Gastroesophageal sphincter (tissue), 4 donors: ENCODE measurements at regions not wholly inside any gene's neighbourhood (a gene's known extent, or its start where the extent isn't known, plus 50 kb on each side); places are given as distances from the start of the nearest gene placed in this dataset.

ENCODE experiments used
- ATAC-seq: fragments of 150-250 bp; one replicate; pipeline ENCODE4 v1.9.1; 2016; ENCODE audit warnings: mild to moderate bottlenecking, moderate library complexity
- H3K27ac ChIP-seq, 4 donors: fragments of 200-600 bp; sonication (generic) in 3 of 4; 1 replicate in 3 of 4; 2 replicates in 1 of 4; pipeline ENCODE4 v1.5.1; 2016 to 2019
- H3K27me3 ChIP-seq: fragments of 200-600 bp; sonication (generic); one replicate; pipeline ENCODE4 v1.5.1; 2019
- H3K36me3 ChIP-seq, 2 donors: fragments of 200-600 bp; sonication (generic); one replicate each; pipeline ENCODE4 v1.5.1; 2019; ENCODE audit warnings: control low read depth in 1 of 2
- H3K4me1 ChIP-seq, 3 donors: fragments of 200-600 bp; sonication (generic); 1 replicate in 2 of 3; 2 replicates in 1 of 3; pipeline ENCODE4 v1.5.1; 2016 to 2019; ENCODE audit warnings: control low read depth in 2 of 3
- H3K4me3 ChIP-seq, 2 donors: fragments of 200-600 bp; sonication (generic); one replicate each; pipeline ENCODE4 v1.5.1; 2019; ENCODE audit warnings: mild to moderate bottlenecking in 1 of 2, moderate library complexity in 1 of 2
- H3K9me3 ChIP-seq, 3 donors: fragments of 200-600 bp; sonication (generic); one replicate each; pipeline ENCODE4 v1.5.1; 2017 to 2019; ENCODE audit warnings: control low read depth in 2 of 3
- CTCF ChIP-seq, 4 experiments: fragments of 200-600 bp in 2 of 4; fragments of 450-650 bp in 2 of 4; sonication (generic) in 1 of 4; IDR thresholded peaks; one replicate each; pipeline ENCODE4 v1.5.1; 2017 to 2019; ENCODE audit warnings: antibody characterized with exemption in 4 of 4, mild to moderate bottlenecking in 2 of 4, moderate library complexity in 2 of 4
- EP300 ChIP-seq: sonication (generic); formaldehyde crosslinking; IDR thresholded peaks from one replicate; pipeline ENCODE4 v1.6.1; 2017; ENCODE audit warnings: antibody characterized with exemption, mild to moderate bottlenecking
- POLR2A ChIP-seq, 2 donors: fragments of 450-650 bp; IDR thresholded peaks; one replicate each; pipeline ENCODE4 v1.6.1; 2017; ENCODE audit warnings: antibody characterized with exemption in 2 of 2, mild to moderate bottlenecking in 2 of 2, moderate library complexity in 1 of 2
- POLR2AphosphoS5 ChIP-seq: sonication (generic); formaldehyde crosslinking; IDR thresholded peaks from one replicate; pipeline ENCODE4 v1.6.1; 2017; ENCODE audit warnings: antibody characterized with exemption
- WGBS, 2 donors: methylation state at CpG; one replicate each; pipeline ENCODE4 v1.1.5; 2018; ENCODE audit warnings: low coverage in 1 of 2; 5-methylcytosine and 5-hydroxymethylcytosine counted together

- WGBS, 2 donors, result 40 to 72% methylated on average over 8 to 9 of the region's 9 CpGs
- Histone ChIP-seq H3K27ac (peak overlapping the region in 1 of 4 donors; percentile 6), H3K27me3 (no peaks in the 10 kb centered on the region), H3K9me3 (no peaks in the 10 kb centered on the region), H3K36me3 (no peaks in the 10 kb centered on the region), H3K4me3 (peak overlapping the region in 1 of 2 donors; percentile 65), H3K4me1 (peaks cover 0 to 8% (median 0%) of the 10 kb centered on the region in 3 donors)
- TF ChIP-seq EP300, result no peak
- no peak for TF ChIP-seq CTCF (IDR thresholded peaks at IDR 0.05)
- no peak for TF ChIP-seq POLR2A (IDR thresholded peaks at IDR 0.05)
- no peak for TF ChIP-seq POLR2AphosphoS5
- no peak for ATAC-seq
Measured at GRCh38 chrX:13936521-13937225, 93.0 kb downstream of the GEMIN8 start.

- Histone ChIP-seq H3K27me3 (no peaks in the 10 kb centered on the region), H3K4me1 (peaks cover 0 to 8% (median 0%) of the 10 kb centered on the region in 3 donors), H3K36me3 (no peaks in the 10 kb centered on the region), H3K4me3 (no peak overlapping the region), H3K27ac (no peak overlapping the region), H3K9me3 (no peaks in the 10 kb centered on the region)
- ATAC-seq, result no peak
- TF ChIP-seq EP300 (no peak), CTCF (IDR thresholded peaks at IDR 0.05) (no peak), POLR2A (IDR thresholded peaks at IDR 0.05) (no peak), POLR2AphosphoS5 (no peak)
- 33 to 76% methylated on average over 1 to 2 of the region's 2 CpGs for WGBS, 2 donors
Measured at GRCh38 chrX:13934731-13935130, 95.0 kb downstream of the GEMIN8 start.

GRCh38 chrX:13933851-13934250 lies 95.8 kb downstream of the GEMIN8 start:
- Histone ChIP-seq H3K27me3 (no peaks in the 10 kb centered on the region), H3K36me3 (no peaks in the 10 kb centered on the region), H3K27ac (no peak overlapping the region), H3K4me1 (peaks cover 0 to 8% (median 0%) of the 10 kb centered on the region in 3 donors), H3K9me3 (no peaks in the 10 kb centered on the region), H3K4me3 (no peak overlapping the region)
- TF ChIP-seq POLR2AphosphoS5 (no peak), CTCF (IDR thresholded peaks at IDR 0.05) (no peak), EP300 (no peak), POLR2A (IDR thresholded peaks at IDR 0.05) (no peak)
- WGBS, 2 donors, result 45 to 55% methylated on average over 7 of the region's 7 CpGs
- ATAC-seq, result no peak

- H3K4me1 ChIP-seq, result peaks cover 0 to 3% (median 0%) of the 10 kb centered on the region in 3 donors
- ATAC-seq, result no peak
- H3K4me3 ChIP-seq, result no peak overlapping the region
- 75 to 84% methylated on average over 3 of the region's 3 CpGs for WGBS, 2 donors
- H3K9me3 ChIP-seq, result no peaks in the 10 kb centered on the region
- H3K36me3 ChIP-seq, result no peaks in the 10 kb centered on the region
- no peaks in the 10 kb centered on the region for H3K27me3 ChIP-seq
- TF ChIP-seq POLR2AphosphoS5 (no peak), EP300 (no peak)
- H3K27ac ChIP-seq, result no peak overlapping the region
Measured at GRCh38 chrX:13933352-13933751, 96.3 kb downstream of the GEMIN8 start.

- no peak for ATAC-seq
- Histone ChIP-seq H3K27ac (no peak overlapping the region), H3K27me3 (no peaks in the 10 kb centered on the region), H3K4me3 (no peak overlapping the region), H3K36me3 (no peaks in the 10 kb centered on the region), H3K4me1 (no peaks in the 10 kb centered on the region), H3K9me3 (no peaks in the 10 kb centered on the region)
- TF ChIP-seq CTCF (IDR thresholded peaks at IDR 0.05), result no peak
- no peak for TF ChIP-seq EP300
- TF ChIP-seq POLR2AphosphoS5, result no peak
- TF ChIP-seq POLR2A (IDR thresholded peaks at IDR 0.05), result no peak
Measured at GRCh38 chrX:13932416-13932815, 97.3 kb downstream of the GEMIN8 start.
